H54 (cell line): ENCODE measurements at regions not wholly inside any gene's neighbourhood (a gene's known extent, or its start where the extent isn't known, plus 50 kb on each side); places are given as distances from the start of the nearest gene placed in this dataset.

Experiments
- DNase-seq: peaks from one replicate; pipeline ENCODE4 v3.0.0; 2011; ENCODE audit warnings: low spot score, mixed read lengths; ENCODE audit not compliant: insufficient read length
- FAIRE-seq: peaks from 3 replicates; lab custom pipeline; 2011; peaks lifted over from hg19 to GRCh38; lab: Jason Lieb, UNC
- POLR2A ChIP-seq: IDR thresholded peaks from 2 replicates; pipeline ENCODE4 v1.6.1; 2011; ENCODE audit warnings: low read depth, mild to moderate bottlenecking, low read length

- TF ChIP-seq POLR2A, result no peak
- FAIRE-seq (no peak), DNase-seq (no peak)
These were observed 191.6 kb downstream of the MYLK4 start for GRCh38 chr6:2558861-2559801.

GRCh38 chr6:2558098-2558680, 192.5 kb downstream of the MYLK4 start:
- FAIRE-seq (no peak), DNase-seq (no peak)
- no peak for TF ChIP-seq POLR2A

DNA sequence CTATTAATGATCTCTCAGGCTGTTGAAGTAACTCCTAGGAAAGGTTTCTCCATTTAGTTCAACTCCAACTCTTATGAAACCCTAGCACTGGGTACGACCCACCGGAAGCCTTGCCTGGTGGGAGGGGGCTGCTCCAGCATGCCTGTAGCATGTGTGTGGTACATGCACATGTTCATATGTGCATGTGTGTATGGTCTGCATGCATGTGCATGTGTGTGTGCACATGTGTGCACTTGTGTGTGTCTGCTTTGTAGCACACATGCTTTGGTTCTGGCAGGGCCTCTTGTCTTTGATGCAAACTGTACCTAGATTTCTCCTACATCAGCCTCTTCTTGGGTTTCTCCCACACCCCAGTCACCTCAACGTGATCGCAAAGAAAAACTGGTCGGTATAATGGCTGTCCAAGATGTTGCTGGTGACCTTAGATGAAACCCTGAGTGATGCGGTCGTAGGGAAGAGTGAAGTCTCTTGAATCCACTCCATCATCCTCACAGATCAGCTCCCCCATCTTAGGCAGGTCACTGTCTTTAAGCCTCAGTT, 193.5 kb downstream of the MYLK4 start:
- no peak for DNase-seq
- TF ChIP-seq POLR2A, result no peak
- no peak for FAIRE-seq

DNA sequence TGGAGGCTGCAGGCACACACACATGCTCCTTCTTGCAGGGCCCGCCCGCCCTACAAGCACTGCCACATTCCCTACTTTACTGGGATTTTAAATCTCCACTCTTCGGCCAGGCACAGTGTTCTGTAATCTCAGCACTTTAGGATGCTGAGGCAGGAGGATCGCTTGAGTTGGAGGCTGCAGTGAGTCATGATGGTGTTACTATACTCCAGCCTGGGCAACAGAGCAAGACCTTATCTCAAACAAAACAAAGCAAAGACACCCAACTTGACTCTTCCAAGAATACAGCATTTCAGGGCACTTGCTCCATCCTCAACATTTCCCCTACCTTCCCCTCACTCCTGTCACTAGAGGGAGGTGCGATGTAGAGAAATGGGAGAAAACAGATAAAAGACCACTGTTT, 194.0 kb downstream of the MYLK4 start:
- no peak for FAIRE-seq
- no peak for DNase-seq
- TF ChIP-seq POLR2A, result no peak

DNA sequence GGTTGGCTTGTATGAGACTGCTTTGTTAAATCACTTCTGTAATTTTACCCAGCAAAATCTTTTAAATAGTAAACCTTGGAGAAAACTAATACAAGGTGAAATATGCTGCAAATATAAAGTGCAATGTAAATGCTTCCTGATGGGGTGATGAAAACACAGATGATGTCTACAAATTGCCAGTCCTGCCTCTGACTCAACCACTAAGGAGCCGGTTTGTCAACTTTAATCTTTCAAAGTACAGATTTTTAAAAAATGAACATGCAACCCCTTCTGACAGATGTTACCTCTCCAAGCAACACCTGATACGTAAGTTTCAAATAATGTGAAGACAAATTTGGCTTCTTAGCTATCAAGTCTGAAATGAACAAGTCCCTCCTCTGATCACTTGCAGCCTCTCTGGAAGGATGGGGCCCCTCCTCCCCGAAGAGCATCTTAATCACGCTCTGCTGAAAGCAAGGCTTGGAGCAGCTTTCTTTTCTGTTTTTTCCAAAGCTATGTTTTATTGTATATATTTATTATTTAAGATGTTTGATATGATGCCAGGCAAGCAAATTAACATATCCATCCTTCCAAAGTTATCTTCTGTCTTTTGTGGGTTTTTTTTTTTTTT, 196.0 kb downstream of the MYLK4 start:
- FAIRE-seq (no peak), DNase-seq (no peak)

DNA sequence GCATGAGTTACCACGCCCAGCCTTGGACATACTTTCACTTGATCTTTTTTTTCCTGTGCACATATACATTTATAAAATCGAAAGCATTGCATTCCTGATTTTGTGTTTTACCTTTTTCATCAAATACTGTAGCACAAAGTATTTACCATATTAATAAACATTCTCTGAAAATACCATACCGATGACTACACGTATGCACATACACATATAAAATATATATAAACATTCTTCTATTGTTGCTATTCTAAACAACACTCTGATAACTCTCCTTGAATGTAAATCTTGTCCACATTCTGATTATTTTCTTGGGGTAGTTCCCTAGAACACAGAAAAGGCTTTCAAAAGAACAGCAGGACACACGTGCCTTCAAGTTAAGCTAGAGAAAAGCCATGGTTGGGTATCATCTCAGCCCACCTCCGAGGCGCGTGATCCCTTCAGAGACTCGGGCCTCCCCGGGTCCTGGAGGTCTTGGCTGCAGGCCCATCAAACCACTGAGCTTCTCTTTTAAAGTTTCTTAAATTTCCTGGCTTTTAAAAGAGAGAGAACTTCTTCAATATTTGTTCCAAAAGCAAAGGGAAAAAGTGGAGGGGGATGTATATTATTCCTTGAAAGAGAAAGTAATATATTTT, 198.1 kb downstream of the MYLK4 start:
- FAIRE-seq, result no peak
- no peak for DNase-seq
- TF ChIP-seq POLR2A, result no peak

More for the DNA sequence above, 196.0 kb downstream of the MYLK4 start:
- no peak for TF ChIP-seq POLR2A

- DNase-seq (no peak), FAIRE-seq (no peak)
- no peak for TF ChIP-seq POLR2A
These were observed 199.0 kb downstream of the MYLK4 start for GRCh38 chr6:2551705-2552104.

- DNase-seq (no peak), FAIRE-seq (no peak)
- TF ChIP-seq POLR2A, result no peak
These were observed 200.5 kb downstream of the MYLK4 start for GRCh38 chr6:2550247-2550646.

DNA sequence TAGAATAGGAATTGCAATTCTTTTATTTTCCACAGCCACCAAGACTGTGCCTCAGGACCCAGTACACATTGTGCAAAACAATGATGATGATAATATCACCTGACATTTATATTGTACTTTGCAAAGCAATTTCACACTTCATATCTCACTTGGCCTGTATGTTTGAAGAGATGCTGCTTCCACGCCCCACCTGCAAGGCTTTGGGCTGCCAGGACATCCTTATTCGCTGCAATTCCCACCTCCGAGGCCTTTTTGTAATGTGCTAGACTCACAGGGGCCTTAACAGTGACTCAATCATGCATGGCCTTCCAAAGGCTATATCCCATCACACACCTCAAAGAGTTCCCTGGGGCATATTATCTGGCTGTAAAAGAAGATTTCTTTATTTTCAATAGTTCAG, 200.9 kb downstream of the MYLK4 start:
- DNase-seq (no peak), FAIRE-seq (no peak)
- no peak for TF ChIP-seq POLR2A

GRCh38 chr6:2547355-2547754, 203.4 kb downstream of the MYLK4 start:
- DNase-seq, result no peak
- TF ChIP-seq POLR2A, result no peak
- no peak for FAIRE-seq

DNA sequence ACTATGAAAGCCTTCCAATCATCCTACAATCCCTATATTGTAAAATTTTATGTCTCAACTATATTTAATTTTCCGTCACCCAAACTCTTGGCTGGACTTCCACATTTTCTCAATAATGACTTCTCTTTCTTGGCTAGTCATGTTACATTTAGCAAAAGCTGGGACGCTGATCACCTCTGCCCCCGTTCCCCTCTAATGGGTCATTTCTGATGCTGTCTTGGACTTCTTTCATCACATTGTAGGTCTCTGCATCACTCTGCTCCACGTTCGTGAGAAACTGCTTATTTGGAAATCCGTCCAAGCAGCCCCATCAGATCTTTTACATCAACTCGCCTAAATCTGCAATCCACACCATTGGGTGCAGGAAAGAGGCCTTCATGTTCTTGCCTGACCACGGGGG, 203.8 kb downstream of the MYLK4 start:
- DNase-seq (no peak), FAIRE-seq (no peak)
- no peak for TF ChIP-seq POLR2A

GRCh38 chr6:2545383-2546038, 205.2 kb downstream of the MYLK4 start:
- DNase-seq (no peak), FAIRE-seq (no peak)
- no peak for TF ChIP-seq POLR2A

GRCh38 chr6:2543321-2543720, 207.4 kb downstream of the MYLK4 start:
- no peak for FAIRE-seq
- no peak for TF ChIP-seq POLR2A

More at GRCh38 chr6:2543321-2543720, 207.4 kb downstream of the MYLK4 start:
- no peak for DNase-seq
